Transverse colon (tissue), 3 donors: ENCODE measurements at regions not wholly inside any gene's neighbourhood (a gene's known extent, or its start where the extent isn't known, plus 50 kb on each side); places are given as distances from the start of the nearest gene placed in this dataset.

Experiments
- CTCF ChIP-seq, 5 experiments: fragments of 200-600 bp in 3 of 5; fragments of 450-650 bp in 2 of 5; sonication (generic) in 3 of 5; IDR thresholded peaks; 1 replicate in 2 of 5; 2 replicates in 3 of 5; pipeline ENCODE4 v1.5.1; 2016 to 2017; ENCODE audit warnings: antibody characterized with exemption in 5 of 5, inconsistent platforms in 3 of 5, mild to moderate bottlenecking in 2 of 5, moderate library complexity in 1 of 5
- EP300 ChIP-seq: sonication (generic); formaldehyde crosslinking; IDR thresholded peaks from one replicate; pipeline ENCODE4 v1.6.1; 2017; ENCODE audit warnings: antibody characterized with exemption, low read depth
- POLR2A ChIP-seq: fragments of 450-650 bp; IDR thresholded peaks from one replicate; pipeline ENCODE4 v1.6.1; 2016; ENCODE audit warnings: antibody characterized with exemption, mild to moderate bottlenecking, moderate library complexity

DNA sequence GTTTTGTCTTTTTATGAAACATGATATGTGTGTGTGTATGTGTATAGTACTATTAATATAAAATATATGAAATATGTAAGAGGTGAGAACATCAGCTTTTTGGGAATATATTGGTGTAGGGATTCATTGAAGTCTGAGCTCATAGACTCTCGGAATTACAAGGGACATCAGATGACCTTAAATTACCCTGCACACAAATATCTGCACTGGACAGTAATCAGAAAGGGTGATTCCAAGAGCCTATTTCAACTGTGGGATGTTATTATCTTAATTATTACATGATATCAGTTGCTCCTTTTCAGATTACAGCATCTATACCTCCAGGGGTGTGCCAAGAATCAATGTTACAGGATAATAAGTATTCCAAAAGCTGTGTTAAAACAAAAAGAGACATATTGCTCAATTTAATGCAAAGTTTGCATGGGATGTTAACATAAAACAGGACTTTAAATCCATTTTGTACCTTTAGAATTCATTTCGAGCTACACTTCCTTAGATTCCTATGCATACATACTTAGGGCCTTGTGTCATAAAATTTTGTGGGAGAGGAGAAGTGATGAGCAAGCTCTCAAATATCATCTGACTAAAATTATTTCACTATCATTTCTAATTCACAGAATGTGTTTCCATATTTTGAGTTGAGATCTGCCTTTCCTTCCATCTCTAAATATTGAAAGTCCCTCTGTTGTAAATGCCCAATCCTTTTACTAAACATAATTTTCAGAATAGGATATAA lies 365.2 kb downstream of the BRINP1 start:
- TF ChIP-seq EP300 (no peak), POLR2A (no peak), CTCF (IDR thresholded peaks at IDR 0.05) (no peak)
